GM06990 (cell line): ENCODE measurements at regions not wholly inside any gene's neighbourhood (a gene's known extent, or its start where the extent isn't known, plus 50 kb on each side); places are given as distances from the start of the nearest gene placed in this dataset.
"Not testable (repeated sequence)": the region's sequence is repeated elsewhere in the genome, so short reads cannot be mapped to it uniquely, and the experiment has no call there.

ENCODE experiments used
- DNase-seq: peaks from one replicate; pipeline ENCODE4 v3.0.0-alpha.2; 2011; ENCODE audit not compliant: insufficient read length; ENCODE audit errors: extremely low read depth
- H3K27me3 ChIP-seq: replicated peaks from 2 replicates; pipeline ENCODE4 v1.6.0; 2011; ENCODE audit warnings: low read length; ENCODE audit not compliant: control insufficient read depth, insufficient read depth
- H3K36me3 ChIP-seq: 2 replicates; pipeline ENCODE4 v1.5.1; 2011; ENCODE audit warnings: low read length; ENCODE audit not compliant: control insufficient read depth, insufficient read depth
- H3K4me3 ChIP-seq: replicated peaks from 2 replicates; pipeline ENCODE4 v1.5.1; 2011; ENCODE audit warnings: low read depth, mild to moderate bottlenecking, control low read depth, low read length
- CTCF ChIP-seq: IDR thresholded peaks from 2 replicates; pipeline ENCODE4 v1.5.1; 2011; ENCODE audit warnings: low read length, control low read depth, mild to moderate bottlenecking, inconsistent platforms; ENCODE audit not compliant: insufficient read depth, poor library complexity, severe bottlenecking

GRCh38 chr18:8990276-8991031 lies 112.0 kb upstream of the NDUFV2 start:
- TF ChIP-seq CTCF: no peak
- H3K4me3 ChIP-seq: no peak overlapping the region
- no peaks in the 10 kb centered on the region for H3K27me3 ChIP-seq
- DNase-seq: no peak
- no peaks in the 10 kb centered on the region for H3K36me3 ChIP-seq

GRCh38 chr18:8991155-8991554 lies 111.3 kb upstream of the NDUFV2 start:
- Histone ChIP-seq H3K27me3 (no peaks in the 10 kb centered on the region), H3K36me3 (no peaks in the 10 kb centered on the region), H3K4me3 (no peak overlapping the region)
- no peak for DNase-seq
- TF ChIP-seq CTCF: no peak

- H3K36me3 ChIP-seq, DNase-seq, H3K27me3 ChIP-seq, H3K4me3 ChIP-seq: not testable (repeated sequence)
Observed at GRCh38 chr18:8992500-8992899, 110.0 kb upstream of the NDUFV2 start.

- DNase-seq: no peak
- Histone ChIP-seq H3K27me3 (no peaks in the 10 kb centered on the region), H3K4me3 (no peak overlapping the region), H3K36me3 (no peaks in the 10 kb centered on the region)
- TF ChIP-seq CTCF: no peak
Observed at GRCh38 chr18:8994603-8995002, 107.9 kb upstream of the NDUFV2 start.

GRCh38 chr18:8995096-8995495 lies 107.4 kb upstream of the NDUFV2 start:
- DNase-seq: no peak
- H3K4me3 ChIP-seq: no peak overlapping the region
- no peak for TF ChIP-seq CTCF
- no peaks in the 10 kb centered on the region for H3K27me3 ChIP-seq
- no peaks in the 10 kb centered on the region for H3K36me3 ChIP-seq

GRCh38 chr18:8996771-8997432 lies 105.6 kb upstream of the NDUFV2 start:
- Histone ChIP-seq H3K4me3 (no peak overlapping the region), H3K27me3 (no peaks in the 10 kb centered on the region), H3K36me3 (no peaks in the 10 kb centered on the region)
- no peak for TF ChIP-seq CTCF
- DNase-seq: no peak
